ENCODE measurements at regions not wholly inside any gene's neighbourhood (a gene's known extent, or its start where the extent isn't known, plus 50 kb on each side); places are given as distances from the start of the nearest gene placed in this dataset.

DNA sequence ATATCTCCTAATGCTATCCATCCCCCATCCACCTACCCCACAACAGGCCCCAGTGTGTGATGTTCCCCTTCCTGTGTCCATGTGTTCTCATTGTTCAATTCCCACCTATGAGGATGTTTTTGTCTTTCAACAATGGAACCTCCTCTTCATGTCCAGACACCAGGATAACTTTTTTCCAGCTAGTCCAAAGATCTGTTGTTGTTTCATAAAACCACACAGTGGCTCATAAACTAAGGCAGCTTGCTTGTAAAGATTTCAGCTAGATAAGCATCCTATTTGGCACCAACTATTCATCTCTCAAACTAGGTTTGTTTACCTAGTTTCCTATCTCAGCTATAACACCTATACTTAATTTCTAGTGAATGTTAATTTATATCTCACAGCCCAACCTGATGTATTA, 937.7 kb downstream of the TRIB2 start:
- TF ChIP-seq CTCF (IDR thresholded peaks at IDR 0.05) = no peak
- no peak for TF ChIP-seq POLR2A (IDR thresholded peaks at IDR 0.05)
- DNase-seq (no peak), ATAC-seq (no peak)
- Histone ChIP-seq H3K9me3 (no peaks in the 10 kb centered on the region), H3K36me3 (no peaks in the 10 kb centered on the region), H3K27ac (no peak overlapping the region), H3K4me3 (no peak overlapping the region), H3K27me3 (no peaks in the 10 kb centered on the region), H3K4me1 (no peaks in the 10 kb centered on the region)
- intact Hi-C loops (cut with DNase I) = no loop called here

DNA sequence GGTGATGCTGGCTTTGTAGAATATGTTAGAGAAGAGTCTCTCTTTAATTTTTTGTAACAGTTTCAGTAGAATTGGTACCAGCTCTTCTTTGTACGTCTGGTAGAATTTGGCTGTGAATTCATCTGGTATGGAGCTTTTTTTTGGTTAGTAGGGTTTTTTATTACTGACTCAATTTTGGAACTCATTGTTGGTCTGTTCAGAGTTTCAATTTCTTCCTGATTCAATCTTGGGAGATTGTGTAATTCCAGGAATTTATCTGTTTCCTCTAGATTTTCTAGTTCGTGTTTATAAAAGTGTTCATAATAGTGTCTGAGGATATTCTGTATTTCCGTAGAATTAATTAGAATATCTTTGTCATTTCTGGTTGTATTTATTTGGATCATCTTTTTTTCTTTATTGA, 943.5 kb downstream of the TRIB2 start:
- ATAC-seq (no peak), DNase-seq (no peak)
- 40% methylated on average over 3 of the region's 3 CpGs for WGBS (ENCODE audit: insufficient coverage, low coverage, low lambda C conversion rate, missing lambda C conversion rate)
- Histone ChIP-seq H3K27ac (no peak overlapping the region), H3K27me3 (no peaks in the 10 kb centered on the region), H3K4me1 (no peaks in the 10 kb centered on the region), H3K36me3 (no peaks in the 10 kb centered on the region), H3K9me3 (no peaks in the 10 kb centered on the region), H3K4me3 (no peak overlapping the region)
- no peak for TF ChIP-seq POLR2A (IDR thresholded peaks at IDR 0.05)
- TF ChIP-seq CTCF (IDR thresholded peaks at IDR 0.05) = no peak
- intact Hi-C loops (cut with DNase I) = no loop called here

DNA sequence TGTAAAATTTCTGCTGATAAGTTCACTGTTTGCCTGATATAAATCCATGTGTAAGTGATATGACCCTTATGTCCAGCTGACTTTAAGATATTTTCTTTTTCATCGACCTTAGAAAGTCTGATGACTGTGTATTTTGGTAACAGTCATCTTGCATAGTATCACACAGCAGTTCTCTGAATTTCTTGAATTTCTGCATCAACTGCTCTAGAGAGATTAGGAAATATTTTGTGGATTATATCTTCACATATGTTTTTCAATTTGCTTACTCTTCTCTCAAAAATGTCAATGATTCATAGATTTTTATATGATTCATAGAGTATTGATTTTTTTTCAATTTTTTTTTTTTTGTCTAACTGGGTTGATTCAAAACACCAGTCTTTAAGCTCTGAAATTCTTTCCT, 945.3 kb downstream of the TRIB2 start:
- no peaks in the 10 kb centered on the region for H3K9me3 ChIP-seq
- H3K36me3 ChIP-seq = no peaks in the 10 kb centered on the region
- 47% methylated on average over 1 of the region's 1 CpG for WGBS (ENCODE audit: insufficient coverage, low coverage, low lambda C conversion rate, missing lambda C conversion rate)
- no peak overlapping the region for H3K4me3 ChIP-seq
- no peak for TF ChIP-seq CTCF (IDR thresholded peaks at IDR 0.05)
- no peak for TF ChIP-seq POLR2A (IDR thresholded peaks at IDR 0.05)
- H3K27me3 ChIP-seq = no peaks in the 10 kb centered on the region
- no peak overlapping the region for H3K27ac ChIP-seq
- H3K4me1 ChIP-seq = no peaks in the 10 kb centered on the region
- ATAC-seq (no peak), DNase-seq (no peak)
- intact Hi-C loops (cut with DNase I) = no loop called here

GRCh38 chr2:13666582-13667414, 950.1 kb downstream of the TRIB2 start:
- WGBS (ENCODE audit: insufficient coverage, low coverage, low lambda C conversion rate, missing lambda C conversion rate) = 20% methylated on average over 3 of the region's 3 CpGs
- intact Hi-C loops (cut with DNase I) = no loop called here
- H3K27me3 ChIP-seq = no peaks in the 10 kb centered on the region
- H3K36me3 ChIP-seq = no peaks in the 10 kb centered on the region
- DNase-seq (no peak), ATAC-seq (no peak)
- H3K9me3 ChIP-seq = no peaks in the 10 kb centered on the region
- no peak overlapping the region for H3K4me3 ChIP-seq
- H3K27ac ChIP-seq = no peak overlapping the region
- H3K4me1 ChIP-seq = no peaks in the 10 kb centered on the region
- no peak for TF ChIP-seq CTCF (IDR thresholded peaks at IDR 0.05)
- no peak for TF ChIP-seq POLR2A (IDR thresholded peaks at IDR 0.05)

DNA sequence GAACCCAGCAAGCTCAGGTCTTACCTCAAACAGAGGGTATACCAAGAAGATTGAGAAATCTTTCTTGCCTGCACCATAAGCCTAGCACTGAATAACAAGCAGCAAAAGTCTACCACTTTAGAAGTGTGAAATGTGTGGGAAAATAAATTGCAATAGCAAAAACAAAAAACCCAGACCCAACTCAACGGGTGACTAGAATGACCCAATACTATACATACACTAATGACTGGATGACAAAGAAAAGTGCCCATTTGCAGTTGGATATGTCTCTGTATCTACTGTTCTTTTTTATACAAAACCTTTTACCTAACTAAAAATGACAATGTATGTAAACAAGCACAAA, 950.6 kb downstream of the TRIB2 start:
- Histone ChIP-seq H3K9me3 (no peaks in the 10 kb centered on the region), H3K4me1 (no peaks in the 10 kb centered on the region), H3K36me3 (no peaks in the 10 kb centered on the region), H3K4me3 (no peak overlapping the region), H3K27me3 (no peaks in the 10 kb centered on the region), H3K27ac (no peak overlapping the region)
- no peak for TF ChIP-seq CTCF (IDR thresholded peaks at IDR 0.05)
- TF ChIP-seq POLR2A (IDR thresholded peaks at IDR 0.05) = no peak
- intact Hi-C loops (cut with DNase I) = no loop called here
- 57% methylated on average over 1 of the region's 1 CpG for WGBS (ENCODE audit: insufficient coverage, low coverage, low lambda C conversion rate, missing lambda C conversion rate)
- no peak for ATAC-seq
- no peak for DNase-seq

All from right lobe of liver (tissue), 6 donors.